ENCODE measurements at regions not wholly inside any gene's neighbourhood (a gene's known extent, or its start where the extent isn't known, plus 50 kb on each side); places are given as distances from the start of the nearest gene placed in this dataset.

DNA sequence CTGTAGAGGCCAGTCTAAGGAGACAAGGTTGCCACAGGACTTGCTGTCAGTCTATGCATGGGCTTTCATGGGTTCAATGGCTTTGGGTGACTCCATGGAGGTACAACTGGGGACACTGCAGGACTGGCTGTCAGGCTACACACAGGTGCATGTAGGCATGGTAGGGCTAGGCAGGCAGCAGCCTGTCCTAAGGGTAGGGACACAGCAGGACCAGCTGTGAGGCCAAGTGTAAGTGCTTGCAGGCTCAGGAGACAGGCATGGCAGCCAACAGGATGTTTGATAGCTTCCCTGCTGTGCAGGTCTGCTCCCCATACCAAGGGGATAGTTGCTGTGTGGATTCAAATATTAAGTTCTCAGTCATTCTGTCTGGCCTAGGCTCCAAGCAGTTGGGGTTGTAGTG, 181.0 kb upstream of the NPY start:
- no peaks in the 10 kb centered on the region for H3K27me3 ChIP-seq (ENCODE audit: insufficient read depth, low read length, poor library complexity)
- H3K36me3 ChIP-seq (ENCODE audit: insufficient read depth, low read length), result no peaks in the 10 kb centered on the region
- TF ChIP-seq, protein P1, sequence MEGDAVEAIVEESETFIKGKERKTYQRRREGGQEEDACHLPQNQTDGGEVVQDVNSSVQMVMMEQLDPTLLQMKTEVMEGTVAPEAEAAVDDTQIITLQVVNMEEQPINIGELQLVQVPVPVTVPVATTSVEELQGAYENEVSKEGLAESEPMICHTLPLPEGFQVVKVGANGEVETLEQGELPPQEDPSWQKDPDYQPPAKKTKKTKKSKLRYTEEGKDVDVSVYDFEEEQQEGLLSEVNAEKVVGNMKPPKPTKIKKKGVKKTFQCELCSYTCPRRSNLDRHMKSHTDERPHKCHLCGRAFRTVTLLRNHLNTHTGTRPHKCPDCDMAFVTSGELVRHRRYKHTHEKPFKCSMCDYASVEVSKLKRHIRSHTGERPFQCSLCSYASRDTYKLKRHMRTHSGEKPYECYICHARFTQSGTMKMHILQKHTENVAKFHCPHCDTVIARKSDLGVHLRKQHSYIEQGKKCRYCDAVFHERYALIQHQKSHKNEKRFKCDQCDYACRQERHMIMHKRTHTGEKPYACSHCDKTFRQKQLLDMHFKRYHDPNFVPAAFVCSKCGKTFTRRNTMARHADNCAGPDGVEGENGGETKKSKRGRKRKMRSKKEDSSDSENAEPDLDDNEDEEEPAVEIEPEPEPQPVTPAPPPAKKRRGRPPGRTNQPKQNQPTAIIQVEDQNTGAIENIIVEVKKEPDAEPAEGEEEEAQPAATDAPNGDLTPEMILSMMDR (IDR thresholded peaks at IDR 0.05; ENCODE audit: borderline replicate concordance, extremely low read depth, low read length, poor library complexity, severe bottlenecking), result no peak
- H3K4me1 ChIP-seq (ENCODE audit: insufficient read depth, low read length), result no peaks in the 10 kb centered on the region
- no peak overlapping the region for H2AFZ ChIP-seq (ENCODE audit: low read depth, low read length)
- DNase-seq (no peak), ATAC-seq (ENCODE audit: insufficient read depth, low read depth) (no peak)
- peaks cover 5% of the 10 kb centered on the region for H3K9me3 ChIP-seq (ENCODE audit: insufficient read depth, low read length, severe bottlenecking)
- H3K79me2 ChIP-seq (ENCODE audit: insufficient read depth, low read length), result no peaks in the 10 kb centered on the region
- H3K4me3 ChIP-seq (ENCODE audit: low read depth in 1 of 2, low read length in 2 of 2), result no peak overlapping the region
- no peak overlapping the region for H3K27ac ChIP-seq (ENCODE audit: low read length)
- no peaks in the 10 kb centered on the region for H4K20me1 ChIP-seq (ENCODE audit: insufficient read depth, low read length)
- no peak overlapping the region for H3K4me2 ChIP-seq (ENCODE audit: insufficient read depth, low read length)
- no peak overlapping the region for H3K9ac ChIP-seq (ENCODE audit: low read depth, low read length)

DNA sequence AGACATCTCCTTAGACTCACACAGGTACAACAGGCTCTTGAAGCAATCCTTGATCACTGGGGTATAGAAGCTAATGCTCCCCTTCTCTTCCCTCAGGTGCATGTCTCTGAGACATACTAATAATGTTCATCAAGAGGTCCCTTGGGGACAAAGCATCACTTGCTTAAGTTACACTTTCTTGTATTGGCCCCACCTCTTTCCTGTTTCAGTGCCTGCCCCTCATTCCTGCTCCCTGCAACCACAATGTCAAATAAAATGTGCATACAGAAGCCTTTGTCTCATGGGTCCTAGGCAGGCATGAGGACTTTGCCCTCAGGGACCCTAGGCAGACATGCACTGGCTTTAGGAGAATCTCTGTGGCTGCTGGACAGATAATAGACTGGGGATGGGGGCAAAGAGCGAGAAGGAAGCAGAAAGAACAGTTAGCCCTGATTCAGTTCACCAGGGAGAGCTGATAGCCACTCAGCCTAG, 175.0 kb upstream of the NPY start:
- Histone ChIP-seq H3K9ac (ENCODE audit: low read depth, low read length) (no peak overlapping the region), H3K27me3 (ENCODE audit: insufficient read depth, low read length, poor library complexity) (peaks cover 3% of the 10 kb centered on the region), H3K4me2 (ENCODE audit: insufficient read depth, low read length) (no peak overlapping the region), H2AFZ (ENCODE audit: low read depth, low read length) (no peak overlapping the region), H3K4me1 (ENCODE audit: insufficient read depth, low read length) (no peaks in the 10 kb centered on the region), H3K79me2 (ENCODE audit: insufficient read depth, low read length) (no peaks in the 10 kb centered on the region), H3K9me3 (ENCODE audit: insufficient read depth, low read length, severe bottlenecking) (no peaks in the 10 kb centered on the region), H3K4me3 (ENCODE audit: low read depth in 1 of 2, low read length in 2 of 2) (no peak overlapping the region), H4K20me1 (ENCODE audit: insufficient read depth, low read length) (no peaks in the 10 kb centered on the region), H3K36me3 (ENCODE audit: insufficient read depth, low read length) (no peaks in the 10 kb centered on the region), H3K27ac (ENCODE audit: low read length) (no peak overlapping the region)
- ATAC-seq (ENCODE audit: insufficient read depth, low read depth) (no peak; the same call in 2 of the 3 replicates), DNase-seq (no peak)
- TF ChIP-seq EZH2 (IDR thresholded peaks at IDR 0.05; ENCODE audit: borderline replicate concordance, low read depth, low read length, severe bottlenecking), result no peak
- TF ChIP-seq, protein P1 (IDR thresholded peaks at IDR 0.05; ENCODE audit: borderline replicate concordance, extremely low read depth, low read length, poor library complexity, severe bottlenecking), result no peak

DNA sequence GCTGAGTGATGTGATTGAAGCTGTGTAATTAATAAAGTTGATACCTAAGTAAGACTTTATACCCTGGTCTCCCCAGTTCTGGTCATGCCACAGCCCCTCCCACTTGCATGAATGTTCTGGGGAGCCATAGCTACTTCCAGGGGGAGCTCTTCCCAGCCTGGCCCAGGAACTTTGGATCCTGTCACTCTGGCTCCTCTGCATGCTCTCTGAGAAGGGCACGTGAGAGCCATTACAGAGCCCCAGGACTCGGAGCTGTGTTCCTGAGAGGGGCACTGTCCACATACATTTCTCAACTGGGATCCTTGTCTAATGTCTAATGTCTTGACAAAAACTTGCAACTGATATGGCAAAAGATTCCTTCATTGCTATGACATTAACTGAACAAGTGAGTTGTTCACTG, 173.9 kb upstream of the NPY start:
- DNase-seq (no peak), ATAC-seq (ENCODE audit: insufficient read depth, low read depth) (no peak)
- H3K4me3 ChIP-seq (ENCODE audit: low read depth in 1 of 2, low read length in 2 of 2), result no peak overlapping the region
- no peaks in the 10 kb centered on the region for H3K9me3 ChIP-seq (ENCODE audit: insufficient read depth, low read length, severe bottlenecking)
- no peak overlapping the region for H2AFZ ChIP-seq (ENCODE audit: low read depth, low read length)
- no peak overlapping the region for H3K4me2 ChIP-seq (ENCODE audit: insufficient read depth, low read length)
- H3K9ac ChIP-seq (ENCODE audit: low read depth, low read length), result no peak overlapping the region
- peaks cover 3% of the 10 kb centered on the region for H3K27me3 ChIP-seq (ENCODE audit: insufficient read depth, low read length, poor library complexity)
- no peaks in the 10 kb centered on the region for H4K20me1 ChIP-seq (ENCODE audit: insufficient read depth, low read length)
- no peak overlapping the region for H3K27ac ChIP-seq (ENCODE audit: low read length)
- TF ChIP-seq EZH2 (IDR thresholded peaks at IDR 0.05; ENCODE audit: borderline replicate concordance, low read depth, low read length, severe bottlenecking), result no peak
- TF ChIP-seq, protein P1 (IDR thresholded peaks at IDR 0.05; ENCODE audit: borderline replicate concordance, extremely low read depth, low read length, poor library complexity, severe bottlenecking), result no peak
- H3K36me3 ChIP-seq (ENCODE audit: insufficient read depth, low read length), result no peaks in the 10 kb centered on the region
- no peaks in the 10 kb centered on the region for H3K79me2 ChIP-seq (ENCODE audit: insufficient read depth, low read length)
- H3K4me1 ChIP-seq (ENCODE audit: insufficient read depth, low read length), result no peaks in the 10 kb centered on the region

DNA sequence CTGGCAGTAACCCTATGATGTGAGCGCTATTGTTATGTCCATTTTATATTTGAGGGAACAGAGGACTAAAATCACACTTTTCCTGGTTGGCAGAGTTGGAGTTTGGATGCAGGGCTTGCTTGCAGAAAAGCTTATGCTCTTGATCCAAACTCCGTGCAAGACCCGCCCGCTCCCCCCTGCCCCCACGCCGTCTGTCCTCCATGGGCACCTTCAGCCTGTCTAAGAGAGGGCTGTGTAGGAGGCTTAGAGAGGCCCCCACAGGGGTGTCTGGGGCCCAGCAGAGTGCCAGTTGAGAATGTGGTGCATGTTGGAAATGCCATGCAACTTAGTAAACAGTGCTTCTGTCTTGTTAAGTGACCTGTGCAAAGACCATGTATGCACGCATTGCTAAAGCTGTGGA, 170.5 kb upstream of the NPY start:
- DNase-seq, result no peak
- no peaks in the 10 kb centered on the region for H3K9me3 ChIP-seq (ENCODE audit: insufficient read depth, low read length, severe bottlenecking)
- H2AFZ ChIP-seq (ENCODE audit: low read depth, low read length), result no peak overlapping the region
- H4K20me1 ChIP-seq (ENCODE audit: insufficient read depth, low read length), result no peaks in the 10 kb centered on the region
- no peaks in the 10 kb centered on the region for H3K36me3 ChIP-seq (ENCODE audit: insufficient read depth, low read length)
- no peak overlapping the region for H3K9ac ChIP-seq (ENCODE audit: low read depth, low read length)
- TF ChIP-seq EZH2 (IDR thresholded peaks at IDR 0.05; ENCODE audit: borderline replicate concordance, low read depth, low read length, severe bottlenecking), result no peak
- TF ChIP-seq, protein P1 (IDR thresholded peaks at IDR 0.05; ENCODE audit: borderline replicate concordance, extremely low read depth, low read length, poor library complexity, severe bottlenecking), result no peak
- H3K27me3 ChIP-seq (ENCODE audit: insufficient read depth, low read length, poor library complexity), result peaks cover 7% of the 10 kb centered on the region
- no peak overlapping the region for H3K4me3 ChIP-seq (ENCODE audit: low read depth in 1 of 2, low read length in 2 of 2)
- H3K4me1 ChIP-seq (ENCODE audit: insufficient read depth, low read length), result no peaks in the 10 kb centered on the region
- no peak overlapping the region for H3K4me2 ChIP-seq (ENCODE audit: insufficient read depth, low read length)
- ATAC-seq (ENCODE audit: insufficient read depth, low read depth), result no peak
- no peak overlapping the region for H3K27ac ChIP-seq (ENCODE audit: low read length)
- no peaks in the 10 kb centered on the region for H3K79me2 ChIP-seq (ENCODE audit: insufficient read depth, low read length)

All from DND-41 (cell line).